Transverse colon (tissue), 3 donors: ENCODE measurements at regions not wholly inside any gene's neighbourhood (a gene's known extent, or its start where the extent isn't known, plus 50 kb on each side); places are given as distances from the start of the nearest gene placed in this dataset.

Experiments used
- CTCF ChIP-seq, 5 experiments: fragments of 200-600 bp in 3 of 5; fragments of 450-650 bp in 2 of 5; sonication (generic) in 3 of 5; IDR thresholded peaks; 1 replicate in 2 of 5; 2 replicates in 3 of 5; pipeline ENCODE4 v1.5.1; 2016 to 2017; ENCODE audit warnings: antibody characterized with exemption in 5 of 5, inconsistent platforms in 3 of 5, mild to moderate bottlenecking in 2 of 5, moderate library complexity in 1 of 5
- EP300 ChIP-seq: sonication (generic); formaldehyde crosslinking; IDR thresholded peaks from one replicate; pipeline ENCODE4 v1.6.1; 2017; ENCODE audit warnings: antibody characterized with exemption, low read depth

DNA sequence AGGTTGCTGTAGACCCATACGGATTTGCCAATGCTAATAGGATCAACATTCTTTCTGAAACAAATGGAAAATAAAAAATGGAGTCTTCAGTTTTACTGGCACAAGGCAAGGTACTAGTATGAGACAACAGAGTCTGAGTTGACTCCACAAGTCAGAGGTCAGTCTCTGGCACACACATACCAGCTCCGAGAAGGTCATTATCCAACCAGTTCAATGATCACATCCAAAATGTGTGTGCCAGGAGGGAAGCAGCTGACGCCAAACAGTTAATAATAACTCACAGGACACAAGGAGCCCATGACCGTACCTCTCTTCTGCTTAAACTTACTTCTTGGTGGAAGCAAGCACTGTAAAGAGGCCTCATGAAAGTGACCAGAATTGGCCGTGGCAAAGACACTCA, 528.6 kb downstream of the ZNF516 start:
- TF ChIP-seq EP300 (no peak), CTCF (IDR thresholded peaks at IDR 0.05) (no peak)
